IMR-90 (cell line): ENCODE measurements at regions not wholly inside any gene's neighbourhood (a gene's known extent, or its start where the extent isn't known, plus 50 kb on each side); places are given as distances from the start of the nearest gene placed in this dataset.

Source experiments
- BHLHE40 ChIP-seq: fragments of 150-350 bp; IDR thresholded peaks from 2 replicates; pipeline ENCODE4 v1.6.1; 2016; ENCODE audit warnings: mild to moderate bottlenecking, low read depth, low read length
- CEBPB ChIP-seq: IDR thresholded peaks from 2 replicates; pipeline ENCODE4 v1.6.1; 2012; ENCODE audit warnings: low read depth, low read length, improper control_type of control experiment
- CHD1 ChIP-seq: IDR thresholded peaks from 2 replicates; pipeline ENCODE4 v1.6.1; 2012; ENCODE audit warnings: low read depth, low read length, improper control_type of control experiment
- FOS ChIP-seq: fragments of 150-350 bp; IDR thresholded peaks from 2 replicates; pipeline ENCODE4 v1.6.1; 2016; ENCODE audit warnings: low read depth, low read length
- MAFK ChIP-seq: IDR thresholded peaks from 2 replicates; pipeline ENCODE4 v1.6.1; 2012; ENCODE audit warnings: low read depth, low read length, improper control_type of control experiment
- MXI1 ChIP-seq: IDR thresholded peaks from 2 replicates; pipeline ENCODE4 v1.6.1; 2012; ENCODE audit warnings: low read depth, mild to moderate bottlenecking, low read length, moderate library complexity, borderline replicate concordance
- NFE2L2 ChIP-seq: fragments of 150-350 bp; IDR thresholded peaks from 2 replicates; pipeline ENCODE4 v1.6.1; 2016; ENCODE audit warnings: low read depth, mild to moderate bottlenecking, low read length
- POLR2A ChIP-seq: IDR thresholded peaks from 2 replicates; pipeline ENCODE4 v1.6.1; 2012; ENCODE audit warnings: mild to moderate bottlenecking, low read depth, low read length
- RAD21 ChIP-seq: IDR thresholded peaks from 2 replicates; pipeline ENCODE4 v1.6.1; 2012; ENCODE audit warnings: low read length, improper control_type of control experiment
- RFX5 ChIP-seq: IDR thresholded peaks from 2 replicates; pipeline ENCODE4 v1.8.0; 2012; ENCODE audit warnings: low read depth, mild to moderate bottlenecking, low read length, moderate library complexity
- SMC3 ChIP-seq: fragments of 150-350 bp; IDR thresholded peaks from 2 replicates; pipeline ENCODE4 v1.6.1; 2016; ENCODE audit warnings: low read depth, mild to moderate bottlenecking, antibody characterized with exemption, low read length, moderate library complexity
- TF ChIP-seq, protein P1 (sequence below): conservative IDR thresholded peaks from 2 replicates; pipeline ENCODE4 v1.5.1; 2012; ENCODE audit warnings: mild to moderate bottlenecking, low read depth, low read length, improper control_type of control experiment
- TF ChIP-seq, protein P2 (sequence below): fragments of 150-350 bp; IDR thresholded peaks from 2 replicates; pipeline ENCODE4 v1.6.1; 2017; ENCODE audit warnings: mild to moderate bottlenecking, antibody characterized with exemption, low read length, low read depth

DNA sequence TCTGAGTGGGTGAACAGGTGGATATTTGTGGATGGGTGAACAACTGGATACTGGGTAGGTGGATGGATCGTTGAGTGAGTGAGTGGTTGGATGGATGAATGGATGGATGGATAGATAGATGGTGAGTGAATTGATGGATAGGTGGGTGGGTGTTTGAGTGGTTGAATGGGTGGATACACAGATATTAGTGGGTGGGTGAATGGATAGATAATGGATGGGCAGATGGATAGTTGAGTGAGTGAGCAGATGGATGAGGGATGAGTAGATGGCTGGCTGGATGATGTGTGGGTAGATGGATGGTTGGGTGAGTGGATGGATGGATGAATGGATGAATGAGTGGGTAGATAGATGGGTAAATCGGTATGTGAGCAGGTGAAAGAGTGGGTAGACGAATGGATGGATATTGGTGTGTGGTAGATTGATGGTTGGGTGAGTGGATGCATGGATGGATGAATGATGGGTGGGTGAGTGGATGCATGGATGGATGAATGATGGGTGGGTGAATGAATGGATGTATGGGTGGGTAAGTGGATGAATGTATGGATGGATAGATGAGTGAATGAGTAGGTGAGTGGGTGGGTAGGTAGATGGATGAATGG is 406.7 kb downstream of the MN1 start:
- TF ChIP-seq RFX5 (no peak), POLR2A (no peak), CEBPB (no peak), BHLHE40 (no peak), SMC3 (no peak), RAD21 (no peak), MAFK (no peak), NFE2L2 (no peak), CHD1 (no peak), FOS (no peak), MXI1 (no peak)
- TF ChIP-seq, protein P1, sequence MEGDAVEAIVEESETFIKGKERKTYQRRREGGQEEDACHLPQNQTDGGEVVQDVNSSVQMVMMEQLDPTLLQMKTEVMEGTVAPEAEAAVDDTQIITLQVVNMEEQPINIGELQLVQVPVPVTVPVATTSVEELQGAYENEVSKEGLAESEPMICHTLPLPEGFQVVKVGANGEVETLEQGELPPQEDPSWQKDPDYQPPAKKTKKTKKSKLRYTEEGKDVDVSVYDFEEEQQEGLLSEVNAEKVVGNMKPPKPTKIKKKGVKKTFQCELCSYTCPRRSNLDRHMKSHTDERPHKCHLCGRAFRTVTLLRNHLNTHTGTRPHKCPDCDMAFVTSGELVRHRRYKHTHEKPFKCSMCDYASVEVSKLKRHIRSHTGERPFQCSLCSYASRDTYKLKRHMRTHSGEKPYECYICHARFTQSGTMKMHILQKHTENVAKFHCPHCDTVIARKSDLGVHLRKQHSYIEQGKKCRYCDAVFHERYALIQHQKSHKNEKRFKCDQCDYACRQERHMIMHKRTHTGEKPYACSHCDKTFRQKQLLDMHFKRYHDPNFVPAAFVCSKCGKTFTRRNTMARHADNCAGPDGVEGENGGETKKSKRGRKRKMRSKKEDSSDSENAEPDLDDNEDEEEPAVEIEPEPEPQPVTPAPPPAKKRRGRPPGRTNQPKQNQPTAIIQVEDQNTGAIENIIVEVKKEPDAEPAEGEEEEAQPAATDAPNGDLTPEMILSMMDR = no peak
- TF ChIP-seq, protein P2, sequence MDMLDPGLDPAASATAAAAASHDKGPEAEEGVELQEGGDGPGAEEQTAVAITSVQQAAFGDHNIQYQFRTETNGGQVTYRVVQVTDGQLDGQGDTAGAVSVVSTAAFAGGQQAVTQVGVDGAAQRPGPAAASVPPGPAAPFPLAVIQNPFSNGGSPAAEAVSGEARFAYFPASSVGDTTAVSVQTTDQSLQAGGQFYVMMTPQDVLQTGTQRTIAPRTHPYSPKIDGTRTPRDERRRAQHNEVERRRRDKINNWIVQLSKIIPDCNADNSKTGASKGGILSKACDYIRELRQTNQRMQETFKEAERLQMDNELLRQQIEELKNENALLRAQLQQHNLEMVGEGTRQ = no peak
